ENCODE measurements at regions not wholly inside any gene's neighbourhood (a gene's known extent, or its start where the extent isn't known, plus 50 kb on each side); places are given as distances from the start of the nearest gene placed in this dataset.
A peak's percentile ranks its signal among the peaks of the same experiment; 100 is the strongest.
"Not testable (repeated sequence)": the region's sequence is repeated elsewhere in the genome, so short reads cannot be mapped to it uniquely, and the experiment has no call there.

- no peak for TF ChIP-seq CTCF (IDR thresholded peaks at IDR 0.05; ENCODE audit: low read depth, low read length, missing control alignments)
- no peak overlapping the region for H3K4me3 ChIP-seq (ENCODE audit: low read depth, low read length)
- no peak for DNase-seq (ENCODE audit: low read depth)
Observed at GRCh38 chr7:153190986-153191385, 431.4 kb downstream of the ACTR3B start.

GRCh38 chr7:153193144-153193595 is 433.6 kb downstream of the ACTR3B start:
- peak; percentile 72 for TF ChIP-seq CTCF (IDR thresholded peaks at IDR 0.05; ENCODE audit: low read depth, low read length, missing control alignments)
- DNase-seq (ENCODE audit: low read depth) = no peak
- H3K4me3 ChIP-seq (ENCODE audit: low read depth, low read length) = no peak overlapping the region

GRCh38 chr7:153217032-153217431 is 457.5 kb downstream of the ACTR3B start:
- H3K4me3 ChIP-seq (ENCODE audit: low read depth, low read length) = no peak overlapping the region
- no peak for DNase-seq (ENCODE audit: low read depth)
- no peak for TF ChIP-seq CTCF (IDR thresholded peaks at IDR 0.05; ENCODE audit: low read depth, low read length, missing control alignments)

- TF ChIP-seq CTCF (IDR thresholded peaks at IDR 0.05; ENCODE audit: low read depth, low read length, missing control alignments) = no peak
- no peak overlapping the region for H3K4me3 ChIP-seq (ENCODE audit: low read depth, low read length)
- DNase-seq (ENCODE audit: low read depth) = no peak
Observed at GRCh38 chr7:153224890-153225289, 465.3 kb downstream of the ACTR3B start.

GRCh38 chr7:153245136-153245535 is 485.6 kb downstream of the ACTR3B start:
- not testable (repeated sequence) for DNase-seq (ENCODE audit: low read depth); H3K4me3 ChIP-seq (ENCODE audit: low read depth, low read length)

GRCh38 chr7:153245809-153246208 is 486.3 kb downstream of the ACTR3B start:
- TF ChIP-seq CTCF (IDR thresholded peaks at IDR 0.05; ENCODE audit: low read depth, low read length, missing control alignments) = no peak
- H3K4me3 ChIP-seq (ENCODE audit: low read depth, low read length) = no peak overlapping the region
- no peak for DNase-seq (ENCODE audit: low read depth)

GRCh38 chr7:153247926-153248325 is 488.4 kb downstream of the ACTR3B start:
- DNase-seq (ENCODE audit: low read depth) = no peak
- H3K4me3 ChIP-seq (ENCODE audit: low read depth, low read length) = no peak overlapping the region
- TF ChIP-seq CTCF (IDR thresholded peaks at IDR 0.05; ENCODE audit: low read depth, low read length, missing control alignments) = no peak

GRCh38 chr7:153258686-153259085 is 499.1 kb downstream of the ACTR3B start:
- no peak for DNase-seq (ENCODE audit: low read depth)
- no peak overlapping the region for H3K4me3 ChIP-seq (ENCODE audit: low read depth, low read length)
- TF ChIP-seq CTCF (IDR thresholded peaks at IDR 0.05; ENCODE audit: low read depth, low read length, missing control alignments) = no peak
